ENCODE measurements at regions not wholly inside any gene's neighbourhood (a gene's known extent, or its start where the extent isn't known, plus 50 kb on each side); places are given as distances from the start of the nearest gene placed in this dataset.

GRCh38 chr2:238560234-238560633, 133.5 kb downstream of the ASB1 start:
- no peak for DNase-seq (ENCODE audit: low read depth in 2 of 2)

- no peak for DNase-seq (ENCODE audit: low read depth in 2 of 2)
Measured at GRCh38 chr2:238561230-238561629, 134.5 kb downstream of the ASB1 start.

- DNase-seq (ENCODE audit: low read depth in 2 of 2): no peak
Measured at GRCh38 chr2:238562446-238562845, 135.7 kb downstream of the ASB1 start.

- no peak for DNase-seq (ENCODE audit: low read depth in 2 of 2)
Measured at GRCh38 chr2:238563551-238563950, 136.8 kb downstream of the ASB1 start.

GRCh38 chr2:238564286-238564920, 137.7 kb downstream of the ASB1 start:
- no peak for DNase-seq (ENCODE audit: low read depth in 2 of 2)

GRCh38 chr2:238565031-238565430, 138.3 kb downstream of the ASB1 start:
- DNase-seq (ENCODE audit: low read depth in 2 of 2): no peak

- DNase-seq (ENCODE audit: low read depth in 2 of 2): no peak
Measured at GRCh38 chr2:238566001-238566645, 139.4 kb downstream of the ASB1 start.

GRCh38 chr2:238567067-238567855, 140.5 kb downstream of the ASB1 start:
- no peak for DNase-seq (ENCODE audit: low read depth in 2 of 2)

GRCh38 chr2:238567996-238568395, 141.3 kb downstream of the ASB1 start:
- DNase-seq (ENCODE audit: low read depth in 2 of 2): no peak

GRCh38 chr2:238568455-238569440, 142.0 kb downstream of the ASB1 start:
- DNase-seq (ENCODE audit: low read depth in 2 of 2): no peak

GRCh38 chr2:238569507-238570195, 142.9 kb downstream of the ASB1 start:
- DNase-seq (ENCODE audit: low read depth in 2 of 2): no peak

- DNase-seq (ENCODE audit: low read depth in 2 of 2): no peak
Measured at GRCh38 chr2:238570391-238570790, 143.7 kb downstream of the ASB1 start.

GRCh38 chr2:238570926-238571325, 144.2 kb downstream of the ASB1 start:
- DNase-seq (ENCODE audit: low read depth in 2 of 2): no peak

- no peak for DNase-seq (ENCODE audit: low read depth in 2 of 2)
Measured at GRCh38 chr2:238571661-238572372, 145.1 kb downstream of the ASB1 start.

- no peak for DNase-seq (ENCODE audit: low read depth in 2 of 2)
Measured at GRCh38 chr2:238573065-238573778, 146.5 kb downstream of the ASB1 start.

GRCh38 chr2:238573916-238574315, 147.2 kb downstream of the ASB1 start:
- DNase-seq (ENCODE audit: low read depth in 2 of 2): no peak

- no peak for DNase-seq (ENCODE audit: low read depth in 2 of 2)
Measured at GRCh38 chr2:238574490-238575271, 148.0 kb downstream of the ASB1 start.

- DNase-seq (ENCODE audit: low read depth in 2 of 2): no peak
Measured at GRCh38 chr2:238576674-238577073, 149.9 kb downstream of the ASB1 start.

GRCh38 chr2:238578256-238578655, 151.5 kb downstream of the ASB1 start:
- DNase-seq (ENCODE audit: low read depth in 2 of 2): no peak
